ENCODE measurements at regions not wholly inside any gene's neighbourhood (a gene's known extent, or its start where the extent isn't known, plus 50 kb on each side); places are given as distances from the start of the nearest gene placed in this dataset.

GRCh38 chr13:33493672-33494365 lies 208.3 kb upstream of the STARD13 start:
- TF ChIP-seq, protein P1, sequence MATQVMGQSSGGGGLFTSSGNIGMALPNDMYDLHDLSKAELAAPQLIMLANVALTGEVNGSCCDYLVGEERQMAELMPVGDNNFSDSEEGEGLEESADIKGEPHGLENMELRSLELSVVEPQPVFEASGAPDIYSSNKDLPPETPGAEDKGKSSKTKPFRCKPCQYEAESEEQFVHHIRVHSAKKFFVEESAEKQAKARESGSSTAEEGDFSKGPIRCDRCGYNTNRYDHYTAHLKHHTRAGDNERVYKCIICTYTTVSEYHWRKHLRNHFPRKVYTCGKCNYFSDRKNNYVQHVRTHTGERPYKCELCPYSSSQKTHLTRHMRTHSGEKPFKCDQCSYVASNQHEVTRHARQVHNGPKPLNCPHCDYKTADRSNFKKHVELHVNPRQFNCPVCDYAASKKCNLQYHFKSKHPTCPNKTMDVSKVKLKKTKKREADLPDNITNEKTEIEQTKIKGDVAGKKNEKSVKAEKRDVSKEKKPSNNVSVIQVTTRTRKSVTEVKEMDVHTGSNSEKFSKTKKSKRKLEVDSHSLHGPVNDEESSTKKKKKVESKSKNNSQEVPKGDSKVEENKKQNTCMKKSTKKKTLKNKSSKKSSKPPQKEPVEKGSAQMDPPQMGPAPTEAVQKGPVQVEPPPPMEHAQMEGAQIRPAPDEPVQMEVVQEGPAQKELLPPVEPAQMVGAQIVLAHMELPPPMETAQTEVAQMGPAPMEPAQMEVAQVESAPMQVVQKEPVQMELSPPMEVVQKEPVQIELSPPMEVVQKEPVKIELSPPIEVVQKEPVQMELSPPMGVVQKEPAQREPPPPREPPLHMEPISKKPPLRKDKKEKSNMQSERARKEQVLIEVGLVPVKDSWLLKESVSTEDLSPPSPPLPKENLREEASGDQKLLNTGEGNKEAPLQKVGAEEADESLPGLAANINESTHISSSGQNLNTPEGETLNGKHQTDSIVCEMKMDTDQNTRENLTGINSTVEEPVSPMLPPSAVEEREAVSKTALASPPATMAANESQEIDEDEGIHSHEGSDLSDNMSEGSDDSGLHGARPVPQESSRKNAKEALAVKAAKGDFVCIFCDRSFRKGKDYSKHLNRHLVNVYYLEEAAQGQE (IDR thresholded peaks at IDR 0.05) = no peak
- no peak for TF ChIP-seq EGR1 (IDR thresholded peaks at IDR 0.05; ENCODE audit: low read depth in 2 of 2)
